Astrocyte of the hippocampus (primary cell): ENCODE measurements at regions not wholly inside any gene's neighbourhood (a gene's known extent, or its start where the extent isn't known, plus 50 kb on each side); places are given as distances from the start of the nearest gene placed in this dataset.

Source experiments
- DNase-seq: peaks from one replicate; pipeline ENCODE4 v3.0.0; 2011; ENCODE audit warnings: low read depth, low spot score

- no peak for DNase-seq
Observed at GRCh38 chr5:148708854-148709253, 54.5 kb upstream of the HTR4 start.

GRCh38 chr5:148711961-148712360 is 57.6 kb upstream of the HTR4 start:
- no peak for DNase-seq

GRCh38 chr5:148713735-148714508 is 59.6 kb upstream of the HTR4 start:
- DNase-seq: no peak

- DNase-seq: no peak
Observed at GRCh38 chr5:148716716-148717115, 62.4 kb upstream of the HTR4 start.

GRCh38 chr5:148717668-148718067 is 63.3 kb upstream of the HTR4 start:
- no peak for DNase-seq

- DNase-seq: peak; percentile 27
Observed at GRCh38 chr5:148719605-148720004, 65.3 kb upstream of the HTR4 start.

GRCh38 chr5:148720257-148720656 is 65.9 kb upstream of the HTR4 start:
- no peak for DNase-seq

- no peak for DNase-seq
Observed at GRCh38 chr5:148723143-148723542, 68.8 kb upstream of the HTR4 start.

GRCh38 chr5:148725675-148726074 is 71.3 kb upstream of the HTR4 start:
- no peak for DNase-seq

GRCh38 chr5:148729182-148729581 is 74.9 kb upstream of the HTR4 start:
- DNase-seq: peak; percentile 33

GRCh38 chr5:148730270-148730669 is 75.9 kb upstream of the HTR4 start:
- peak; percentile 73 for DNase-seq

GRCh38 chr5:148730942-148731898 is 76.9 kb upstream of the HTR4 start:
- DNase-seq: peak; percentile 91

- DNase-seq: no peak
Observed at GRCh38 chr5:148732692-148733091, 78.4 kb upstream of the HTR4 start.

GRCh38 chr5:148733601-148734438 is 79.5 kb upstream of the HTR4 start:
- peak; percentile 88 for DNase-seq

- no peak for DNase-seq
Observed at GRCh38 chr5:148734518-148734917, 80.2 kb upstream of the HTR4 start.

- DNase-seq: no peak
Observed at GRCh38 chr5:148735301-148735835, 81.0 kb upstream of the HTR4 start.

- no peak for DNase-seq
Observed at GRCh38 chr5:148739023-148739422, 84.7 kb upstream of the HTR4 start.

- DNase-seq: peak; percentile 82
Observed at GRCh38 chr5:148739524-148739923, 85.2 kb upstream of the HTR4 start.

GRCh38 chr5:148740079-148740858 is 85.9 kb upstream of the HTR4 start:
- no peak for DNase-seq

- DNase-seq: peak; percentile 75
Observed at GRCh38 chr5:148740966-148741742, 85.3 kb upstream of the ADRB2 start.
